GM18508 (cell line): ENCODE measurements at regions not wholly inside any gene's neighbourhood (a gene's known extent, or its start where the extent isn't known, plus 50 kb on each side); places are given as distances from the start of the nearest gene placed in this dataset.

ENCODE experiments used
- ATAC-seq: cut with Tn5 transposase; IDR thresholded peaks from one replicate; pipeline ENCODE4 v1.9.1; 2021; ENCODE audit warnings: moderate number of reproducible peaks; ENCODE audit not compliant: insufficient read depth, unreplicated experiment

DNA sequence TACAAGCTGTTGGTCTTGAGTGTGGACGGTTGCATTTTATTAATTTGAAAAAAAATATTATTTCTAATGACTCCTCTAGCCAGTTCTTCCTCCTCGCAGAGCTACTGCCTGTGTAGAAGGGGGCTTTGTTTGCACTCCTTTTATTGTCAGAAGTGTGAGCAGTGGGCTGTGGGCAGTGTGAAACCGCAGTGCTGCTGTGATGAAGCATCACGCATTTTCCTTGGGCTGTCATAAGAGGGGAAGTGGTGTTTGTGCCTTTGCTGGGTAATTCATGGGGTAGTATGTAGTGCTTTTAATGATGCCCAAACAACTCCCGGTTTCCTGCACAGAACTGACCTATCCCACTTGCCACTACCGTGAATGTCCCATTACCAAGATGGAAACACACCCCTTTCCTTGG lies 357.3 kb downstream of the ZNF536 start:
- ATAC-seq: no peak

DNA sequence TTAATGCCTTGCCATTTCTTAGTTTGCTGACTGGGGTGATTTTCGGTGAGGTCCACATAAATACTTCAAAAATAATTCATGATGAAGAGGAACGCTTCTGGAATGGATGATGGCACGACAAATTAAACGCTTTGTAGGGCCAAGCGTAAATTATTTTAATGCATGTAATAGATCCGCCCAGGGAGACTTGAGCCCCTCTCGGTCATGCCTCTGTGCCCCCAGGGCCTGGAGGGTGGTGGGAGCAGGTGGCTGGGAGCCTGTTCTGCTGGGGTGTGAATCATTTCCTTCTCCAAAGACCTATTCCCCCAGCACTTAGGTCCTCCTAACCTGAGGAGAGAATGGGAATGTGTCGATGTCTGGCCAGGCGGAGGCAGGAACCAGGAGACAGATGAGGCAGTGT lies 350.6 kb downstream of the ZNF536 start:
- ATAC-seq: no peak

DNA sequence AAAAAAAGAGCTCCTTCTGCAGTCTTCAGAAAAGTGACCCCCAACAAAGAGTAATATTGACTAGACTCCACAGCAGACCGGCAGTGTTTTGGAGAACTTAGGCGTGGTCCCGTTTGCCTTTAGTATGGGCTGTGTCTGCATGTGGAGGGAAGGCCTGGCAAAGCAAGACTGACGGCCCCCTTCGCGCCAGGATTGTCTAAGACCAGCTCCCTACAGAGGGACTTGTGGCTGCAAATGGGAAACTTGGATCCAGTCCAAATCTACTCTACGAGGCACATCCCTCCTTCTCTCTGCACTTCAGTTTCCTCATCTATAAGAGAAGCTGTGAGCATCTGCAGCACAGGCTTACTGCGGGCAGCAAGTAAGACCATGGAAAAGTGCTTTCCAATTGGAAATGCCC lies 350.0 kb downstream of the ZNF536 start:
- ATAC-seq: no peak

DNA sequence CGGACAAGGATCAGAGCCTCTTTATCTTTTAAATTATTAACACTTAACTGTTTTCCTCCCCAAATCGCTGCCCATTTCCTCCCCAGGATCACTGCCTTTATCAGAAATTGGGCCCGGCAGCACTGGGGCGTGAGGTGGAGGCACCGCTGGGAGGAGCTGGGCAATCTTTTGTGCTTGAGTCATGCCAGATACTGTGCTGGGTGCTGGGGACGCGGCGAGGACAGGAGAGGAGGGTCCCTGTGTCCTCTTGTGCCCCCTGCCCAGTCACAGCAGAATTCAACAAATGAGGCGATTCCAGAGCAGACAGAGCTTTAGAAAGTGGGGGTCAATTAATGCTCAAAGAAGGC lies 347.8 kb downstream of the ZNF536 start:
- ATAC-seq: no peak

DNA sequence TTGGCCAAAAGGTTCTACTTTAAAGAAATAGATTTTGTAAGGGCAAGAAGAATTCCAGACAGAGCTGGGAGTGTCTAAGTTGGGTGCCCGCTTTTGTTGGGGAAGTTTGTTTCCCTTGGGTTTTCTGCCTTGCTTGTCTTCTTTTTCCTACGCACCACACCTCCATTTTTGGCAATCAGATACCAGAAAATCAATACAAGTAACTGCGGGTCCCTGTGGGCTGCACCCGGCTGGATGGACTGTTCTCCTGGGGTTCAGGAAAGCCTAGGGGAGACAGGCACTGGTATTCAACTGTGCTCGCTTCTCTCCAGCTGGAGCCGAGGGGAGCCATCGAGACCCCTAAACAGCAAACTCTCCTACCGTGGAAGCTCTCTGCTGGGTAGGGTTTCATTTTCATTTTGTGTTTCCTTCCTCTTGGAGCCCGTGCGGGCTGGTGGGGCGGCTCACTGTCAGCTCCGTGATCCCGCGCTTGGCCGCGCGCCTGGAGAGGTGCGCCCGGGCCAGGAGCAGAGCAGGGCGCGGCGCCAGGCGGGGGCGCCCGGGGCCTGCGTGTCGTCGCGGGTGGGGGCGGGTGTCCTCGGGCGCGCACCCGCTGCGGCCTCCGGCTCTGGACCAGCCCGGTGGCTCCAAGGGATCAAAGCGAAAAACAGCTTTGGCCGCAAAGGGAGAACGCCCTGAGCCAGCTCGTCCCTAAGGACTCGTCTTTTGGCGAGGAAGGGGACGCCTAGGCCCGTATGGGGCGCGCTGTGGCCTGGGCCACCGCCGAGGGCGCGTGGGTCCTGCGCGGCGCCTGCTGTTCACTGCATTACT lies 347.2 kb downstream of the ZNF536 start:
- ATAC-seq: no peak

DNA sequence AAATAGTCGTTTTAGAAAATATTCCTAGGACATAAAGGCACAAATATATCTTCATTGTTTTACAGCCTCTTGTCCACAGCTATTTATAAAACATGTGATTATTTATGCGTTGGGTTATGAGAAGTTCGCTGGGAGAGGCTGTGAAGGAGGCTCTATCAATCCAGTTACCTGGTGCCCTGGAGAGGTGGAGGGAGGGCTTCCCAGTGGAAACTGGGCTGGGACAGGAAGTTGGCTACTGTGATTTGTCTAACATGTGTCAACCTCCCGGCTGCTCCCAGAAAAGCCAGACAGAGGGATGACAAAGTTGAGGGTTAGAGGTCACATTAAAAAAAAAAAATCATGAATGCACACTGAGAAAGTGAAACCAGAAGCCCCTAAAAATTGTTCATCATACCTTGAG lies 346.5 kb downstream of the ZNF536 start:
- ATAC-seq: no peak

DNA sequence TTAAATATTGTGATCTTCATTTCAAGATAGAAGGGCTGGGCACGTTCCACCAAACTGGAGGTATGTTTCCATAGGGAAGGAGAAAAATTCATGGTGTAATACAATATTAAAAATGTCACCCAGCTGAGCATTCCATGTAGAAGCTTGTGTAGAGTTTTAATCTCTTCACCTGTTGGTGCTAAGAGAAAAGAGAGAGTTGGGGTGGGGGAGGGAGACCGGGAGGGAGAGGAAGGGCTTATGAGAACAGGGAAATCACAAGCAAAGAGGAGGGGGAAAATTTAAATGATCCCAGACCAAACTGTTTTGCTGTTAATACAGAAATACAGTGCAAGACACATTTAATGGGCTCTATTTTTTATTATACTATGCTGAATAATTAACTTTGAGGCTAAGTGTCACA lies 345.8 kb downstream of the ZNF536 start:
- ATAC-seq: no peak

DNA sequence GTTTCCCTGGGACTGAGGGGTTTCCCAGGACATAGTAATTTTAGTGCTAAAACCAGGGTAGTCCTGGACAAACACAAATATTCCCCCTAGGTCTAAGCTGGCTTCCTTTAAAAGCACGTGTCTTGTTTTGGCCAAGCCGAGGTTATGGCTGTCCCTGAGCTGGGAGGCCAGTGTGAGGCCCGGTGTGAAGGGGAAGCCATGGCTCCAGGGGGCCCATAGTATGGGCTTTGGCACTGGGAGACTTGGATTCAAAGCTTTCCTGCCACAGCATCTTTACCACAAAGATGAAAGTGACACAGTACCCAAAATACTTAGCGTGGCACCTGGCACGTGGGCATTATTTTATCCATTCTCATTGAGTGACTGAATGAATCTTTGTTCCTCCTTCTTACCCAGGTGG lies 345.2 kb downstream of the ZNF536 start:
- ATAC-seq: no peak

DNA sequence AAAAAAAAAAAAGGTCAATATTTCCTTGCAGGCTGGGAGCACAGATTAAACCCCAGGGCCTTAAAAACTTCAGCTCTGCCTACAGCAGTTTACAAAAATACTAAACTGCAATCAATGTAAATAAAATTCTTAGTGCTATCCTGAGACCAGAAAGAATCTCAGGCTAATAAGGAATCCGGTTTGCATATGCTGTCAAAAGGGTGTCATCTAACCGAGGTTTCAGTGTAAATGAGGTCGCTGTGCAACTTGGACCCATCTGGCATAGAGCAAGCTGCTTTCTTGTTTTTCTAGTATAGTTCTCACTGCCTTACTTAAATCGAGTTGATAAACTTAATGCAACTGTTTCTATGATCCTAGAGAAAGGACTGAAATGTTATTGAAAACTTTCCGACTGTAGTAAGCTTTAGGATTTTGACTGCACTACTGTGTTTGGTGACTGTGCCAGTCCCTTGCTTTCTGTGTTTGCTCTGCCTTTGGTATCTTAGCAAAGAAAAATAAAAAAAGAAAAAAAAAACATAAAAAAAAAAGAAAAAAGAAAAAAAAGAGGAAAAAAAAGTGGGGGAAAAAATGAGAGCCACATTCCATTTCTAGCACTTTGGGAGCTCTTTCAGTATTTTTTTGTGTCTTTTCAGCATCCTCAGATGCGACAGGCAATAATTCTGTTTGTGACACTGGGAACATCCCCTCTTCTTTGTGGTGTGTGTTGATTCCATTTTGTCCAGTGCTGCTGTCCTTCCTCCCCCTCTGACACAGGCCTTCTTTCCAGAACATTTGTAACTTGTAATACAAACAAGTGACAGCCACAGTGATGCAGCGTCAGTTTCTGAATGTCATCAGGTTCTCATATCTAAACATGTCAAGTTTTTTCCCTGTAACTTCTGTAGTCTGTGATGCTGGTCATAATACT lies 340.5 kb downstream of the ZNF536 start:
- ATAC-seq: no peak

DNA sequence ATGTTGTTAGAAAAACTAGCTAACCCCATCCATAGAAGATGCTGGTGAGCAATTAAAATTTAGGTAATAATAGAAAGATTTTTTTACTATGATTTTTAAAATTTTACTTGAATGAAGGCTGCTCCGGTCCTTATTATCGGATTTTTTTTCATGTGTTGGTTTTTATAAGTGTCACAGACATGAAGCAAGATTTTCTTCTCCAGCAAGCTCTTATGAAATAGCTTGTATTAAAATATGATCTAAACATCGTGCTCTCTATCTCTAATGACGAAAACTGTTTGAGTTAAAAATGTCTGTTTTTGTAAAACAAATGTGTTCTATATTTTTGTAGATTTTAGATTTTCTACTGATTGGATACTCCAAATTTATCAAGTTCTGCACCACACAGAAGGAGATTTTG lies 339.6 kb downstream of the ZNF536 start:
- no peak for ATAC-seq

DNA sequence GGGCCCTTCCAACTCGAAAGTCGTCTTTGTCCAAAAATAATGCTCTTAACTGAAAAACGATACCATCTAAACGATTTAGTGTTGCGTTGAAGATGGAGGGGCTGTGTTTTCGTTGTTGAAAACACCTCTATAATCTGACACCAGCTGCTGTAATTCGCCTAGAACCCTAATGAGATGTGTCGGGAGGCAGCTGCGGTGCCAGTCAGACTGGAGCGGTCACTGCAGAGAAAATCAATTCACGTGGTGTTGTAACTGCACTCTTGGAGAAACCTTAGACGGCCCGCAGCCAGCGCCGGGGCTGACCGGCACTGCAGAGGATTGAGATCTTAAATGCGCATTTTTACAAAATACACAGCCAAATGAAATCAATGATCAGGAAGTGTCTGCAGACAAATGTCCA lies 339.1 kb downstream of the ZNF536 start:
- ATAC-seq: no peak

DNA sequence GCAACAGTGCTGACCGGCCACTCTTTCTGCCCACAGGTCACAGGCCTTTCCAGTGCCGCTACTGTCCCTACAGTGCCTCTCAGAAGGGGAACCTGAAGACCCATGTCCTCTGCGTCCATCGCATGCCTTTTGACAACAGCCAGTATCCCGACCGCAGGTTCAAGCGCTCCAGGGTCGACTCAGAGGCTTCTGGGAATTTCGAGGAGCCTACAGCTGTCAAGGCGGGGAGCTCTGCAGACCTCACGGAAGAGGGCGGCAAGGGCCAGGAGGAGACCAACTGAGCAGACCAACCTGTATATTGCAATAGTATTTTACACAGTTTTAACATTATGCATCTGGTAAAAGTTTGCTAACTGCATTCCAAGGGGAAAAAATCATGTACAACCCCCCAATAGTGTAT lies 338.5 kb downstream of the ZNF536 start:
- ATAC-seq: no peak

DNA sequence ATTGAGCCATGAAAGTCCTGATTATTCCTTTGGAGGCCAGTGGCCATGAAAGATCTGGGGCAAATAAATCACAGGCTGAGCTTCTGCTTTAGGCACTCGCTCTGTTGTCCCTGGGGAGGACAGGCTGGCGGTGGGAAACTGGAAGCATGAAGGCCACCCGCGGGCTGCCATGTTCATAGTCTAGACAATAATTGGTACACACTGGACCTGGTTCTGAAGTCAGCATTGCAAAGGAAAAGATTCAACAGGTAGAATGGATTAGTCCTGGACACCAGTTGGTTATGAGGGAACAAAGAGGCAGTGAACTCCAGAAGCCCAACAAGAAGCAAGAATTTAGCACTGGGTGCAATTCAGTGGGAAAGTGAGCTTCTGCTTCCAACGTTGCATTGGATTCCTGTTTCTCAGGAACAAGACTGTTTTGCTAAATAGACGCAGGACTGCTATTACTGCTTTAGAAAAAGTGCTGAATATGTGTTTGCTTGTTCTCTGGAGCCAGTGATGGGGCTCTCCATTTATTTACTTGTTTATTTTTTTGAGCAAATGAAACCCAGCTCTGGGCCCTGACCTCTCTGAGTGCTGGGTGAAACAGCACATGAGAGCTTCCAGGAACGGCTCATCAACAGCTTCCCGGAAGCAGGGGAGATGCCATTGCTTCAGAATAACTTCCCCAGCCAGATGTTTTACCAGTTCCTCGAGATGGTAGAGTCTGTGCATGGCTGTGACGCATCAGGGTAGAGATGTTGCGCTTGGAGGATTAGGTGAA lies 336.4 kb downstream of the ZNF536 start:
- ATAC-seq: no peak

DNA sequence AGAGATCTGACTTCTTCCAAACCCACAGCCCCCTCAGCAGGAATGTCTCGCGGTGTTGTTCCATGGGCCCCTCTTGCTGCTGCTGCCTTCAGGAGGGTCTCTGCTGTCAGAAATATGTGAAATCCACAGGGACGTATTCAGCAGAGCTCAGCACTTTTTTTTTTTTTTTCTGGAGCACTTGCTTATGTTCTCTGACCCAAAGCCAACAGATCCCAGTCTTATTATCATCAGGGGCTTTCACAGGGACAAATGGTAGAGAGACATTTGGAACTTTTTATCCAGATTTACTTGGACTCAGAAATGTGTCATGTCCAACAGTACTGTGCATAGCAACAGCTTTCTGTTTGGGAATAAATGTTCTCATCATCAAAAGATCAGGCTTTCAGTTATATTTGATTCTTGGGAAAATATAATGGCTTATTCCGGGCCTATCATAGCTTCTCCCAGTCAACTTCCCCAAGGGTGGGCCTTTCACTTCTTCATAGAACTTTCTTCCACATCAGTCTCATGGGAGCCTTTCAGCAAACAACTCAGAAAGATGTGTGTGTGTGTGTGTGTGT lies 332.7 kb downstream of the ZNF536 start:
- no peak for ATAC-seq

DNA sequence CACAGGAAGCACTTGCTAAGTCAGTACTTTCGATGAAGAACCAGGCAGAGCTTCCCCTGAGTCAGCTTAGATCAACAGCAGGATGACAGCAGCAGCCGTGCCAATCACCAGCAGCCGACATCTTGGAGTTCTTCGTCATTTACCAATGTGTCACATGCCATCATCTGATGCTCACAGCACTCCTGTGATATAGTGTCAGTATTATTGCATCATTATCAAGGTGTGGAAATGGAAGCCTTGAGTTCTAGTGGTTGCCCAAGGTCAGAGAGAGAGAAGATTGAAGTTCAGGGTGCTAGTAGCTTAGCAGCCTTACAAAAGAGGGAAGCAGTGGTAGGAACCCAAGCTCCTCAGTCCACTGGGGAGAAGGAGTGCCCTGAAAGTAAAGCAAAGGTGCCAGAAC lies 331.5 kb downstream of the ZNF536 start:
- ATAC-seq: no peak

DNA sequence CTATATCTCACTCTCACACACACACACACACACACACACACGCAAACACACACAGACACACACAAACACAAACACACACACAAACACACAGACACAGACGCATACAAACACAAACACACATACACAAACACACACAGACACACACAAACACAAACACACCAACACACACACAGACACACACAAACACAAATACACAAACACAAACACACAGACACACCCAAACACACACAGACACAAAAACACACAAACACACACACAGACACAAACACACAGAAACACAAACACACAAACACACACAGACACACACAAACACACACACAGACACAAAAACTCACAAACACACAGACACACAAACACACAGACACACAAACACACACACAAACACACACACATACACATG lies 329.0 kb downstream of the ZNF536 start:
- ATAC-seq: no peak

DNA sequence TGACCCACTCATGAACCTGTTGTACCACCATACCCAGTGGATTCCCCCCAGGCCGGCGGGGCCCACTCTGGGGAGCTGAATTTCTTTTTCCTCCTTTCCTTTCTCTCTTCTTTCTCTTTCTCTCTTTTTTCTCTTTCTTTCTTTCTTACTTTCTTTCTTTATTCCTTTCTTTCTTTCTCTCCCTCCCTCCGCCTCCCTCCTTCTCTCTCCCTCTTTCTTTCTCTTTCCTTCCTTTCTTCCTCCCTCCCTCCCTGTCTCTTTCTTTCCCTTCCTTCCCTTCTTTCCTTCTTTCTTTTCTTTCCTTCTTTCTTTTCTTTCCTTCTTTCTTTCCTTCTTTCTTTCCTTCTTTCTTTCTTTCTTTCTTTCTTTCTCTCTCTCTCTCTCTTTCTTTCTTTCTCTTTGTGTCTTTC lies 327.7 kb downstream of the ZNF536 start:
- no peak for ATAC-seq

DNA sequence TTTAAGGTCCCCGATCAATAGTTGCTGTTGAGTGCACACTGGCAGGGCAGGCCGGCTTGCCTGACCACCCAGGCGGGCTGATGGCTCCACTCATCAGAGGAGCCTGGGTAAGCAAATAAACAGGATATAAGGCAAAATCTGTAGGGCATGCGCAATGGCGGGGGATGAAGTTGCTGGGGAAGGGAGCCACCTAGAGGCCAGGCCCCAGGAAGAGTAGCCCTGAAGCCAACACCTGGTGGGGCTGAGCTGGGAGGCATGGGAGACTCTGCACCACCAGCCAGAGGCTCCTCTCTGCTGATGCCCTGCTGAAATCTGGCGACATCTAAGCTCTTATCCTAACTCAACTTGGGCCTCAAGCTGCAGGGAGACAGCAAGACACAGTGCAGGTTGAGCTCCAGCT lies 324.3 kb downstream of the ZNF536 start:
- ATAC-seq: no peak

DNA sequence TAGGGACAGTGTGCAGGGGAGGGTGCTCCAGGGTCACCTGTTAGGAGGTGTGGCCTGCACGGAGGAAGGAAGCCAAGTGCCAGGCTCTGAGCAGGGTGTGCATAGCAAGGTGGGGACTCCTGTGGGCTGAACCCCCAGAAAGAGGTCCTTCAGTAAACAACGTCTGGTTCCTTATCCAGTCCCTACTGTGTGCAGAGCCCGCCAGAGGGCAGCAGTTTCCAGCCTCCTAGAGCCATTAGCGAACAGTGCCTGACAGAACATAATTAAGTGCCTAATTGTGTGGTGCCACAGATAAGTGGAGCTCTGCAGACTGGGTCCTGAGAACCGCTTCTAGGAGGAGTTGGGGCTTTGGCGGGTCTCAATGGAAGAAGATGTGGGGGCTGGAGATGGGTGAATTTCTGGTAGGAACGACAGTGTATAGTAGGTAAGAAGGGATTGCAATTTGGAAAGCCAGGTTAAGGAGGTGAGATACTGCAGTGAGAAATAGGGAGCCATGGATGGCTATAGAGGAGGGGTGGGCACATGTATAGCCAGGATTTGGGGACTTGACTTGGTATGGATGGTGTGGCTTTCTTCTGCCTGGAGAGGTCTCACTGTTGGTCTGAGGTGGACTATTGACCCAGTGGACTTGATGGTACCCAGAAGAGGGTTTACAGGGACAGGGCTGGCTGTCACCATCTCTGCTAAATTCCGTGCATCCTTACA lies 323.1 kb downstream of the ZNF536 start:
- no peak for ATAC-seq

DNA sequence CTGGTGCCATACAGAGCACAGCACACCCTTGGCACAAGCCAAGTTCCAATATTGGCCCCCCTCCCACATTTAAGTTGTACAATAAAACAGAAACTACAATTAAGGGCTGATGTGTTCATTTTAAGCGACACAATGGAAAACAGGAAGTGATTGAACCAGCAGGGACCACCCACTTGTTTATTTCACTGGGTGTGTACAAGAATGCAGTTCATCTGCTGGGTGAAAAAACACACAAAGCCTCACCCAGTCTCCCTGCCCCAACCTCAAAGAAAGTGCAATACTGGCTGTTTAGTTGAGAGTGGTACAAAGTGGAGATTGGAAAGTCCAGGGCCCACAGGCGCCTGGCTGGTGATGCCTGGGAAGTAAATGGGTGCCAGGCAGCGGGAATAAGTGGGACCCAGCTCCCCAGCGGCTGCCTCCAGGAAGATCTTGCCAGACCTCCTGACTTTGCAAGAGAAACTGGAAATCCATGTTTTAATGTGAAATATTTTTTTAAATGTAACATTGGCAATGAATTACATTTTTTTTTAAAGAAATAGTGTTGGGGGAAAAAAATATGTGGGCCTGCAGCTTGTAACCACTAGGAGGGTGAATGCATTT lies 322.1 kb downstream of the ZNF536 start:
- no peak for ATAC-seq
